Skeletal muscle tissue (tissue), 3 donors: ENCODE measurements at regions not wholly inside any gene's neighbourhood (a gene's known extent, or its start where the extent isn't known, plus 50 kb on each side); places are given as distances from the start of the nearest gene placed in this dataset.

Experiments used
- H3K27ac ChIP-seq: one replicate; pipeline ENCODE4 v1.7.0; 2013; ENCODE audit warnings: mild to moderate bottlenecking, low read depth, low read length, inconsistent platforms
- H3K27me3 ChIP-seq, 3 donors: one replicate each; pipeline ENCODE4 v1.7.0; 2013; ENCODE audit warnings: low read length in 3 of 3; ENCODE audit not compliant: control insufficient read depth in 3 of 3, insufficient read depth in 3 of 3
- H3K36me3 ChIP-seq, 3 donors: one replicate each; pipeline ENCODE4 v1.7.0; 2013; ENCODE audit warnings: low read length in 3 of 3; ENCODE audit not compliant: control insufficient read depth in 3 of 3, insufficient read depth in 3 of 3
- H3K4me1 ChIP-seq, 3 donors: one replicate each; pipeline ENCODE4 v1.7.0; 2013; ENCODE audit warnings: low read length in 3 of 3, mild to moderate bottlenecking in 3 of 3; ENCODE audit not compliant: control insufficient read depth in 3 of 3, insufficient read depth in 3 of 3
- H3K4me3 ChIP-seq, 3 donors: one replicate each; pipeline ENCODE4 v1.7.0; 2013; ENCODE audit warnings: low read length in 3 of 3
- H3K9ac ChIP-seq, 3 donors: one replicate each; pipeline ENCODE4 v1.7.0; 2013; ENCODE audit warnings: low read length in 3 of 3, mild to moderate bottlenecking in 3 of 3, moderate library complexity in 2 of 3, low read depth in 1 of 3
- H3K9me3 ChIP-seq, 3 donors: one replicate each; pipeline ENCODE4 v1.7.0; 2013; ENCODE audit warnings: low read length in 3 of 3; ENCODE audit not compliant: control insufficient read depth in 3 of 3
- donor health status: Osteomylitis.

DNA sequence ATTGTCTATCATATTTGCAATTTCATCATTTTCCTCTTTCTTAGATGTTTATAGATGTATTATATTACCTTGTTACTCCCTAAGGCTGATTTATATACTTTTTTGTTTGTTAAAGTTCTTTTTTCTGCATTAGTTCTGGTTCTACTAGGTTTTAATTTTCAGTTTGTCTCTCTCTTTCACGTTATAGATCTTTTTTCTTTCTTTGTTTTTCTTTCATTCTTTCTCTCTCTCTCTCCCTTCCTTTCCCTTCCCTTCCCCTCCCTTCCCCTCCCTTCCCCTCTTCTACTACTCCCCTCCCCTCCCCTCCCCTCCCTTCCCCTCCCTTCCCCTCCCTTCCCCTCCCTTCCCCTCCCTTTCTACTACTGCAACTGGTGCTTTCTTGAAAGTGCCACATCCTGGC is 345.3 kb downstream of the CENPW start:
- Histone ChIP-seq H3K4me3 (no peak overlapping the region), H3K9me3 (peaks cover 0 to 2% (median 0%) of the 10 kb centered on the region in 3 donors), H3K9ac (no peak overlapping the region), H3K4me1 (no peaks in the 10 kb centered on the region), H3K36me3 (no peaks in the 10 kb centered on the region), H3K27ac (no peak overlapping the region), H3K27me3 (no peaks in the 10 kb centered on the region)

DNA sequence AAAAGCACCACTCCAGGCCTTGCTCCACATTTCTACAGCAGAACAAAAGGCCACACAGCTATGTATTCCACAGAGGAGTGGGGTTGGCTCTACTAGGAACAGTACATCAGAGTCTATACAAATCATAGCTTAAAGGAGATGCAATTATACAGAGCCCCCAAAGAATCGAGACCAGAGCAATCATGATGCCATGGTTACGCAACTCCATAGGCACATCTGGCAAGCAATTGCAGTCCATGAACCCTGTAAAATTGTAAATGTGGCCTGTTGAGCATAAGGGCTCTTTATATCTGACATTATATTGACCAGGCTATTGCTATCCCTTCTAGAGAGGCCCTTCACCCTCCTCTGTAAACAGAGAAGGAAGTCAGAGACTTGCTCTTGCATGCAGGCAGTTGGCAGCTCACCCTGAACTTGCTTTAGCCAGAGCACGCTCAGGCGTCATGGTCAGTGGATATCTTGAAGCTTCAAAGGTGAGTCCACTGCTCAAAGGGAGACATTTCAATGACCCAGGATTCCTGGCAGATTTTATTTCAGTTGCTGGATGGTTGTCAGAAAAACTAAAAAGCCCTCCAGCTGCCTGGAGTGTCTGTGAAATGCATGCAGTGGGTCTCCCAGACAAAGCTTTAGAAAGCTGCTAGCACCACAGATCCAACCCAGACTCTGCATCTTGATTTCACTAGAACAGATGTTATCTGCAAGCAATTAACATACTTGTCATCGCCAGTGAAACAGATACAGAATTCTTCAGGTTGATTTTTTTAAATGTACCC is 357.2 kb downstream of the CENPW start:
- H3K9me3 ChIP-seq: no peaks in the 10 kb centered on the region
- no peak overlapping the region for H3K27ac ChIP-seq
- peak overlapping the region in 1 of 3 donors; percentile 33 for H3K9ac ChIP-seq
- H3K4me3 ChIP-seq: no peak overlapping the region
- peaks cover 5 to 10% (median 7%) of the 10 kb centered on the region in 3 donors for H3K4me1 ChIP-seq
- no peaks in the 10 kb centered on the region for H3K36me3 ChIP-seq
- H3K27me3 ChIP-seq: no peaks in the 10 kb centered on the region

DNA sequence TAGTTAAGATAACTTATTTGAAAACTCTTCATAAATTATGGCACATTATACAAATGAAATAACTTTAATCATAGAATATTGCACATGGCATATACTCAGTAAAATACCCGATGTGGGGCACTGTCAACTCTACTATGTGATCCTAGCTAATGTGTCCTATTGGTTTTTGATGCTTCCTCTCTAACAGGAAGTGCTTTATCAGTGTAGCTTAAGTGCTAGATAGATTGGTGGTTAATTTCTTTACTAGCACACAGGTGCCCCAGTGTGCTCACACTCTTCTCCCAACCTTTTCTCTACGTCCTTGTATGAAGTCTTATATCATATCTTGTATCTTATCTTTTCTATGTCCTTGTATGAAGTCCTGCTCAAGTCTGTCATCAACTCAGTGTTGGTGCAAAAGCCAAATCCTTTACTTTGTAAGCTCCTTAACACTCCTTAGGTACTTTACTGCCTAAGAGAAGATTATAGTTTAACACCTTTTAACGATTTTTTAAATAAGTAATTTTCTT is 358.9 kb downstream of the CENPW start:
- Histone ChIP-seq H3K4me3 (no peak overlapping the region), H3K36me3 (no peaks in the 10 kb centered on the region), H3K4me1 (peaks cover 5 to 10% (median 7%) of the 10 kb centered on the region in 3 donors), H3K27me3 (no peaks in the 10 kb centered on the region), H3K27ac (no peak overlapping the region), H3K9me3 (no peaks in the 10 kb centered on the region), H3K9ac (no peak overlapping the region)

DNA sequence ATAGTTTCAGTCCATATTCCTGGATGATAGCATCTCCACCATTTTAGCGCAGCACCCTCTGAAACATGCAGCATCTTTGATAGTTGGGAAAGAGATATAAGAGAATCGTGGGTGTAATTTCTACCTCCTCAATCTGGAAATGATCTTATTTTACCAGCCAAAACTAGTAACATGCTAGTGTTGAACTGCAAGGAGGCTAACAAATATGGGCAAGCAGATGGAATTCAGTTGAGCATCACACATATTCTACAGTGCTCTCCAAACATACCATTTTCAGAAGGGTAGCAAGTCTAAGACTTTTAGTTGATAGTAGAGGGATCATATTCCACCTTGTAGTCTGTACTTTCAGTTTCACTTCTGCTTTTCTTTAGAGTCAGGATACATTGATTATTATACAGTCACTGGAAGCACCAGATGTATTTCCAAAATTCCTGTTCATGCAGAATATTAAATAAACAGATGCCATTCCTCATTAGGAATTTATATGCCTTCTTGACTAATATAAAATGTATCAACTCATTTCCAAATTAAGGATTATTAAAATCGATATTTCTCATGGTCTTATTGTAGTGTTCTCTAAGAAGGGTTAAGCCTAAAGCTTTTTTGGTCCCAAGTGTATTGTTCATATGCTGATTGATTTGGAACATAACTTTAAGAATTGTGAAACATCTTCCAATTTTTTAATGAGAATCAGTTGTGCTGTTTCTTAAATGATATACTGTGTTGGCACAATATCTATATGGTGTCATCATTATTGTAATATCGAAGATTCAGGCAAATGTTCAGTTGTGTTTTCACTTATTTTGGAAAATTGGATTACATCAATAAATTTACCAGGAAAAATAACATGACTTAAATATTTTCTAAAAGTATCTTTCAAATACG is 362.0 kb downstream of the CENPW start:
- Histone ChIP-seq H3K36me3 (no peaks in the 10 kb centered on the region), H3K4me1 (peaks cover 2 to 5% (median 2%) of the 10 kb centered on the region in 3 donors), H3K27ac (no peak overlapping the region), H3K9me3 (no peaks in the 10 kb centered on the region), H3K27me3 (no peaks in the 10 kb centered on the region), H3K4me3 (peak overlapping the region in 1 of 3 donors; percentile 5), H3K9ac (no peak overlapping the region)

DNA sequence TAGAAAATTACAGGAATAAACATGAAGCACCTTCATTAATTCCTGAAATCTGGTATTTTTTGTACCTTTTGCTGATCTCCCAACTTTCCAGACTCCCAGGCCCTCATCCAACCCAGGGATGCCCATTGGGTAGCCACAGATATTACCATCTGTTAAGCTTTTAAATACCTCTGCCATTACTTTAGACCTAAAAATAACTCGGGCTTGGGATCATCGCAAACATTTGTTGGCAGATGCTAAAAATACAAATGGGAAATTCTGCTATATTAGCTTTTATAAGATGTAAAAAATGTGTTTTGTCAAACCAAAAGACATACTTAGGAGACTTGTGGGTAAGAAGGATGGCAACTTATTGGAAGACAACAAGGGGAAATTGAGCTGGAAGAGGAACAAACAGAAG is 376.1 kb downstream of the CENPW start:
- no peaks in the 10 kb centered on the region for H3K9me3 ChIP-seq
- H3K9ac ChIP-seq: no peak overlapping the region
- H3K27ac ChIP-seq: peak overlapping the region; percentile 75

DNA sequence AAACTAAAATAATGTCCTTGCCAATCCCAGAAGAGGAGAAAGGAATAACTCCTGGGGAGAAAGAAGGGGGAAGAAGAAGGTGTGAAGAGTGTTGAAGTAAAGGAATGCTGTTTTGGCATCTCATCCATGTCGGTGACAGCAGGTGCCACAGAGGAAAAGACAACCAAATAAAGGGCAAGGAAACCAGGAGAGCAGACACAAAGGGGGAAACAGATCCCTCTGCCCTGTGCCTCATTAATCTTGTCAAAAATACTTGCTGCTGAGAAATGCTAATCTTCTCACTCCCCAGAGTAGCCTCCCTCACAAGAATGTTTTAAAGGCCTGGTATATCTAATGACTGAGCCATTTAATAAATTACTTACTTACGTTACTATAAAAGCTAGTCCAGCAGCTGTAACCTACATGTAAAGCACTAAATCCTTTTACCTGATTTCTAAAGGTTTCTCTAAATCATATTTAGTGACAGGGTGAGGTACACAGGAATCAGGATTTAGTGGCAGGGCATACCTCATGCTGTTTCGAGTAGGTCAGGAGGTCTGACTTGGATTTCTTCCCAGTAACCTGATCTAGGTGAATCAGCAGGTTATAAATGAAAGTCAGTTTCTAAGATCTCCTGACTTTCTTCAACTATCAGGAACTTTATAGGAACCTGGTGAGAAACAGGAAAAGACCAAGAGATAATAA is 377.1 kb downstream of the CENPW start:
- H3K27me3 ChIP-seq: no peaks in the 10 kb centered on the region
- peak overlapping the region in 2 of 3 donors; percentile 5 to 13 for H3K9ac ChIP-seq
- no peak overlapping the region for H3K4me3 ChIP-seq
- H3K4me1 ChIP-seq: peaks cover 4 to 15% (median 5%) of the 10 kb centered on the region in 3 donors
- no peaks in the 10 kb centered on the region for H3K36me3 ChIP-seq
- H3K9me3 ChIP-seq: no peaks in the 10 kb centered on the region
- H3K27ac ChIP-seq: peak overlapping the region; percentile 75

More for the DNA sequence above, 376.1 kb downstream of the CENPW start:
- Histone ChIP-seq H3K4me1 (peaks cover 4 to 15% (median 5%) of the 10 kb centered on the region in 3 donors), H3K4me3 (no peak overlapping the region), H3K36me3 (no peaks in the 10 kb centered on the region), H3K27me3 (no peaks in the 10 kb centered on the region)

DNA sequence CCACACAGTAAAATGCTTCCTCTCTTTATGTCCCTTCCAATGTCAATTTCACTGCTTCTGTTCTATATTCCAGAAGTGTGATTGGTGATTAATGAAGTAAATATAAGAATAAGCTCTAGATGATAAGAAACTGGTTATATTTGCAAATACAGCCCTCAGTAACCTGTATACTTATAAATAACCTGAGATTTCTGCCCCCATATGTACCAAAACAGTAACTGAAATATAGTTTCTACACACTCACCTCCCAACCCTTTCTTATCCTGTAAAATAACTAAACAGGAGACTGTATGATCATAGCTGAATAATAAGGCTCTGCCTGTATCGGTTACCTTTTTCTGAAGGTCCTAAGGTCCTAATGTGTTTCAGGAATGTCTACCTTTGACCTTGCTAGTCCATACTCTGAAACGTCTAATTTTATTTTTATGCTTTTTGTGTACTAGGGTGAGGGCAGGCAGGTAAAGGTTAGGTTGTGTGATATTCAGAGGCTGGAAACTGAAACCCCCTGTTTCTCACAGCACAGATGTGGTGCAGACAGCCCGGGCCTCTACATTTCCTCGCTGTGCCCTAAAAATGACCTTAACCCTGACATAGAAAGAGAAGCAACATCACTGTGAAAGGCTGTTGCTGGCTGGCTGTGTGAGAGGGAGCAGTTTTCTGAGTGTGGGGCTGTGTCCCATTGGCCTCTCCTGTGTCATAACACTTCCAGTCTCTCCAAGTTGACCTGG is 378.8 kb downstream of the CENPW start:
- no peaks in the 10 kb centered on the region for H3K9me3 ChIP-seq
- H3K9ac ChIP-seq: no peak overlapping the region
- peaks cover 4 to 15% (median 5%) of the 10 kb centered on the region in 3 donors for H3K4me1 ChIP-seq
- no peaks in the 10 kb centered on the region for H3K27me3 ChIP-seq
- no peak overlapping the region for H3K27ac ChIP-seq
- H3K36me3 ChIP-seq: no peaks in the 10 kb centered on the region
- H3K4me3 ChIP-seq: no peak overlapping the region

DNA sequence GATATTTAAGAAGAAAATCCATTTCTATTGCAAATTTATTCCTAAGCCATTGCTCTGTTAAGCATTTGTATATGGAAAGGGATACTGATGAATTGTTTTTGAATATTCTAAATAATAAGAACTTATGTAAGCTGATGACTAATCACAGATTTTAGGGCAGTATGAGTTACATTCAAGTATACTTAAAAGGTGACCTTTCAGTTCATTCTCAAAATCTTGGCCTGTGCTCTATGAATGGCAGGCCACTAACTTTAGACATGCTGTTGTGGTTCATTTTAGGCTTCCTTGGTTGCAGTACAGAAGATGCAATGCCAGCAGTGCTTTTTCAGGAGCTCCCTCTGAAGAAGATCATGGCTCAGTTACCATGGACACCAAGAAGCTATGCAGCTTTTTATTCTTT is 380.4 kb downstream of the CENPW start:
- peaks cover 4 to 15% (median 5%) of the 10 kb centered on the region in 3 donors for H3K4me1 ChIP-seq
- no peak overlapping the region for H3K9ac ChIP-seq

DNA sequence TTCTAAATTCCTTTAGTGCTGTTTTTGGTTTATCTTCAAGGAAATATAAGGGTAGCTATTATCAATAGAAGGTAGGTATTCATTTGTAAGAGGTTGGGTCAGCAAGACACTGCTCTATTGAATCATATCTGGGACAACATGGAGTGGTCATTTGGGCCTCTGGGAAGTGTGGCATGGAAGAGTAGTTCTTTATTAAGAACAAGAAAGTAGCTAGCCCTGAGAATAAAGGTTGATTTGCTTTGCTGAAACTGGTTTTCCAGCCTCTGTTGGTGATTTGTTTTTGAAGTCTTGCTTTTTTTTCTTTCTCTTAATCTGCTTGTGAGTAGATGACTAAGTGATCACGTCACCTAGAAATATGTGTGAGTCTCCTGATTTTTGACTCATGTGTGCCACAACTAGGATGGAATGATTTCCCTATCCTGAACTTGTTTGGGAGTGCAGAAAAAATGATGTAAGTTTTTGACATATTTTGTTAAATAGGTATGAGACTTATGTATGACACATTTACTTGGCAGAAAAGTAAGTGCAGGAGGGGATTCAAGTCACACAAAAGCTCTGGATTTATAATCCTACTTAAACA is 381.8 kb downstream of the CENPW start:
- Histone ChIP-seq H3K27ac (no peak overlapping the region), H3K9ac (no peak overlapping the region), H3K9me3 (no peaks in the 10 kb centered on the region)

More for the DNA sequence above, 380.4 kb downstream of the CENPW start:
- no peaks in the 10 kb centered on the region for H3K36me3 ChIP-seq
- H3K4me3 ChIP-seq: no peak overlapping the region
- no peaks in the 10 kb centered on the region for H3K9me3 ChIP-seq
- no peaks in the 10 kb centered on the region for H3K27me3 ChIP-seq
- H3K27ac ChIP-seq: no peak overlapping the region

More for the DNA sequence above, 381.8 kb downstream of the CENPW start:
- no peaks in the 10 kb centered on the region for H3K36me3 ChIP-seq
- peaks cover 4 to 6% (median 5%) of the 10 kb centered on the region in 3 donors for H3K4me1 ChIP-seq
- H3K27me3 ChIP-seq: no peaks in the 10 kb centered on the region
- H3K4me3 ChIP-seq: no peak overlapping the region
